D721Med (cell line): ENCODE measurements at regions not wholly inside any gene's neighbourhood (a gene's known extent, or its start where the extent isn't known, plus 50 kb on each side); places are given as distances from the start of the nearest gene placed in this dataset.

Source experiments
- DNase-seq: peaks from one replicate; pipeline ENCODE4 v3.0.0; 2011; ENCODE audit warnings: low spot score; ENCODE audit not compliant: insufficient read length
- FAIRE-seq: peaks from 2 replicates; lab custom pipeline; 2011; peaks lifted over from hg19 to GRCh38; lab: Jason Lieb, UNC
- TF ChIP-seq, protein P1 (sequence below): IDR thresholded peaks from 2 replicates; pipeline ENCODE4 v1.5.1; 2012; ENCODE audit warnings: mild to moderate bottlenecking, control low read depth; ENCODE audit not compliant: insufficient read depth; ENCODE audit errors: missing control alignments

DNA sequence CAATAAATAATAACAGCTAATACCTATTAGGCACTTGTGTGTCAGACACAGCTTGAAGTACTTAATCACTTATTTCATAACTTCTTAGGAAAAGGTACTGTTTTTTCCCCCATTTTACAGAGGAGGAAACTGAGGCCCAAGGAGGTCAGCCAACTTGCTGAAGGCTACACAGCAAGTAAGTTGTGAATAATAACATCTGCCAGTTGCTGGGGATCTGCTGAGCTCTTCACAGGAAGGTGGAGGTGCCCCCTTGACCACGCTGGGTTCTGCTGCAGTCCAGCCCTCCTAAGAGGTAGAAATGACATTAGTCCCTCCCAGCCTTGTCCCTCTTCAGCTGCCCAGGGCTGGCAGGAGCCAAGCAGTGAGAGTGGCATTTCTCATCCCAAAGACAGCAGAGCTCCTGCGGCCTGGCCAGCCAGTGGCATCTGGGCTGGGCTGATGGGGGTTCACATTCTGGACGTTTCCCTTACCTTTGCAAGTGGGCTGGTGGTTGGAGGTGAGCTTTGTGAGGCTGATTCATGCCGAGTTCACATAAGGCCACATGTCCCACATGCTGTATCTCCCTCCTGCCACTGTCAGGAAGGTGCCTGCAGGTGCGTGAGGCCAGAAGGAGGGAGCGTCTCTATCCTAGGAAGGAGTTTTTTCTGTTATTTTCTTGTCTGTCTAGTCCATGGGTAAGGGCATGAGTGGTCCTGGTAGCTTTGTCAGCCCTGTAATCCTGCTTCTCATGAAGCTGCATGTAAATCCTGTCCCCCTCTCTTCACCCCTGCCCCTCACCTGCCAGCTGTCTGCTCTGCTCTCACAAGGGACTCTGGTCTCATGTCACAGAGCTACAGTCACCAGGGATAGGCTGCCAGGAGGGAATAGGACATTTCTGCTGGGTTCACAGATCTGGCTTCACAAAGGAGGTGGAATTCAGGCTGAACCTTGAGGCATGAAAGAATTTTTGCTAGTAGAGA lies 171.7 kb downstream of the MACROH2A1 start:
- TF ChIP-seq, protein P1, sequence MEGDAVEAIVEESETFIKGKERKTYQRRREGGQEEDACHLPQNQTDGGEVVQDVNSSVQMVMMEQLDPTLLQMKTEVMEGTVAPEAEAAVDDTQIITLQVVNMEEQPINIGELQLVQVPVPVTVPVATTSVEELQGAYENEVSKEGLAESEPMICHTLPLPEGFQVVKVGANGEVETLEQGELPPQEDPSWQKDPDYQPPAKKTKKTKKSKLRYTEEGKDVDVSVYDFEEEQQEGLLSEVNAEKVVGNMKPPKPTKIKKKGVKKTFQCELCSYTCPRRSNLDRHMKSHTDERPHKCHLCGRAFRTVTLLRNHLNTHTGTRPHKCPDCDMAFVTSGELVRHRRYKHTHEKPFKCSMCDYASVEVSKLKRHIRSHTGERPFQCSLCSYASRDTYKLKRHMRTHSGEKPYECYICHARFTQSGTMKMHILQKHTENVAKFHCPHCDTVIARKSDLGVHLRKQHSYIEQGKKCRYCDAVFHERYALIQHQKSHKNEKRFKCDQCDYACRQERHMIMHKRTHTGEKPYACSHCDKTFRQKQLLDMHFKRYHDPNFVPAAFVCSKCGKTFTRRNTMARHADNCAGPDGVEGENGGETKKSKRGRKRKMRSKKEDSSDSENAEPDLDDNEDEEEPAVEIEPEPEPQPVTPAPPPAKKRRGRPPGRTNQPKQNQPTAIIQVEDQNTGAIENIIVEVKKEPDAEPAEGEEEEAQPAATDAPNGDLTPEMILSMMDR, result no peak
- DNase-seq (no peak), FAIRE-seq (no peak)

- TF ChIP-seq, protein P1, result no peak
- DNase-seq (peak; percentile 64), FAIRE-seq (no peak)
Measured at GRCh38 chr5:135225856-135226560, 173.0 kb downstream of the MACROH2A1 start.

GRCh38 chr5:135223891-135224625 lies 175.0 kb downstream of the MACROH2A1 start:
- no peak for FAIRE-seq
- DNase-seq, result no peak
- TF ChIP-seq, protein P1, result no peak

- DNase-seq, result no peak
- TF ChIP-seq, protein P1, result no peak
- FAIRE-seq, result no peak
Measured at GRCh38 chr5:135223404-135223803, 175.6 kb downstream of the MACROH2A1 start.

- DNase-seq (no peak), FAIRE-seq (no peak)
- TF ChIP-seq, protein P1, result no peak
Measured at GRCh38 chr5:135222771-135223170, 176.3 kb downstream of the MACROH2A1 start.

- DNase-seq (no peak), FAIRE-seq (no peak)
- TF ChIP-seq, protein P1, result no peak
Measured at GRCh38 chr5:135222171-135222681, 176.8 kb downstream of the MACROH2A1 start.
